HL-60 (cell line): ENCODE measurements at regions not wholly inside any gene's neighbourhood (a gene's known extent, or its start where the extent isn't known, plus 50 kb on each side); places are given as distances from the start of the nearest gene placed in this dataset.

ENCODE experiments used
- DNase-seq, 2 experiments: peaks; one replicate each; pipeline ENCODE4 v3.0.0-alpha.2; 2010 to 2020; ENCODE audit warnings: low read depth in 1 of 2, low spot score in 1 of 2
- H3K27ac ChIP-seq: fragments of 250-450 bp; sonication (Bioruptor Pico); replicated peaks from 2 replicates; pipeline ENCODE4 v1.5.1; 2020; ENCODE audit warnings: mild to moderate bottlenecking, moderate library complexity
- H3K27me3 ChIP-seq: fragments of 250-450 bp; sonication (Bioruptor Pico); 2 replicates; pipeline ENCODE4 v1.5.1; 2021; ENCODE audit warnings: mild to moderate bottlenecking, moderate library complexity; ENCODE audit not compliant: insufficient read depth, poor library complexity, severe bottlenecking
- H3K4me3 ChIP-seq: replicated peaks from 2 replicates; pipeline ENCODE4 v1.5.1; 2011; ENCODE audit warnings: mild to moderate bottlenecking, control low read depth, low read length; ENCODE audit not compliant: insufficient read depth
- GABPA ChIP-seq: IDR thresholded peaks from 2 replicates; pipeline ENCODE4 v1.6.1; 2012; ENCODE audit warnings: low read depth
- POLR2AphosphoS5 ChIP-seq: IDR thresholded peaks from 2 replicates; pipeline ENCODE4 v1.6.1; 2012; ENCODE audit warnings: low read depth
- SPI1 ChIP-seq: IDR thresholded peaks from 2 replicates; pipeline ENCODE4 v1.6.1; 2012; ENCODE audit warnings: low read depth, mild to moderate bottlenecking, borderline replicate concordance
- TF ChIP-seq, protein P1 (sequence below): IDR thresholded peaks from 2 replicates; pipeline ENCODE4 v1.6.1; 2012; ENCODE audit warnings: low read depth; ENCODE audit not compliant: insufficient replicate concordance
- TF ChIP-seq, protein P2 (sequence below): IDR thresholded peaks from one replicate; pipeline ENCODE4 v1.5.1; 2011; ENCODE audit warnings: low read length, control low read depth, inconsistent platforms; ENCODE audit not compliant: insufficient read depth

DNA sequence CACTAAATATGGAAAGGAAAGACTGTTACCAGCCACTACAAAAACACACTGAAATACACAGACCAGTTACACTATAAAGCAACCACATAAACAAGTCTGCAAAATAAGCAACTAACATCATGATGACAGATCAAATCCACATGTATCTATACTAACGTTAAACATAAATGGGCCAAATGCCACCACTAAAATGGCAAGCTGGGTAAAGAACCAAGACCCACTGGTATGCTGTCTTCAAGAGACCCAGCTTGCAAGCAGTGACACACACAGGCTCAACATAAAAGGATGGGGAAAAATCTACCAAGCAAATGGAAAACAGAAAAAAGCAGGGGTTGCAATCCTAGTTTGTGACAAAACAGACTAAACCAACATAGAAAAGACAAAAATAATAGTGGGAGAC is 260.9 kb upstream of the SSTR1 start:
- Histone ChIP-seq H3K27me3 (no peaks in the 10 kb centered on the region), H3K4me3 (no peak overlapping the region), H3K27ac (no peak overlapping the region)
- TF ChIP-seq, protein P1, sequence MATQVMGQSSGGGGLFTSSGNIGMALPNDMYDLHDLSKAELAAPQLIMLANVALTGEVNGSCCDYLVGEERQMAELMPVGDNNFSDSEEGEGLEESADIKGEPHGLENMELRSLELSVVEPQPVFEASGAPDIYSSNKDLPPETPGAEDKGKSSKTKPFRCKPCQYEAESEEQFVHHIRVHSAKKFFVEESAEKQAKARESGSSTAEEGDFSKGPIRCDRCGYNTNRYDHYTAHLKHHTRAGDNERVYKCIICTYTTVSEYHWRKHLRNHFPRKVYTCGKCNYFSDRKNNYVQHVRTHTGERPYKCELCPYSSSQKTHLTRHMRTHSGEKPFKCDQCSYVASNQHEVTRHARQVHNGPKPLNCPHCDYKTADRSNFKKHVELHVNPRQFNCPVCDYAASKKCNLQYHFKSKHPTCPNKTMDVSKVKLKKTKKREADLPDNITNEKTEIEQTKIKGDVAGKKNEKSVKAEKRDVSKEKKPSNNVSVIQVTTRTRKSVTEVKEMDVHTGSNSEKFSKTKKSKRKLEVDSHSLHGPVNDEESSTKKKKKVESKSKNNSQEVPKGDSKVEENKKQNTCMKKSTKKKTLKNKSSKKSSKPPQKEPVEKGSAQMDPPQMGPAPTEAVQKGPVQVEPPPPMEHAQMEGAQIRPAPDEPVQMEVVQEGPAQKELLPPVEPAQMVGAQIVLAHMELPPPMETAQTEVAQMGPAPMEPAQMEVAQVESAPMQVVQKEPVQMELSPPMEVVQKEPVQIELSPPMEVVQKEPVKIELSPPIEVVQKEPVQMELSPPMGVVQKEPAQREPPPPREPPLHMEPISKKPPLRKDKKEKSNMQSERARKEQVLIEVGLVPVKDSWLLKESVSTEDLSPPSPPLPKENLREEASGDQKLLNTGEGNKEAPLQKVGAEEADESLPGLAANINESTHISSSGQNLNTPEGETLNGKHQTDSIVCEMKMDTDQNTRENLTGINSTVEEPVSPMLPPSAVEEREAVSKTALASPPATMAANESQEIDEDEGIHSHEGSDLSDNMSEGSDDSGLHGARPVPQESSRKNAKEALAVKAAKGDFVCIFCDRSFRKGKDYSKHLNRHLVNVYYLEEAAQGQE: no peak
- TF ChIP-seq POLR2AphosphoS5 (no peak), GABPA (no peak), SPI1 (no peak)
- TF ChIP-seq, protein P2, sequence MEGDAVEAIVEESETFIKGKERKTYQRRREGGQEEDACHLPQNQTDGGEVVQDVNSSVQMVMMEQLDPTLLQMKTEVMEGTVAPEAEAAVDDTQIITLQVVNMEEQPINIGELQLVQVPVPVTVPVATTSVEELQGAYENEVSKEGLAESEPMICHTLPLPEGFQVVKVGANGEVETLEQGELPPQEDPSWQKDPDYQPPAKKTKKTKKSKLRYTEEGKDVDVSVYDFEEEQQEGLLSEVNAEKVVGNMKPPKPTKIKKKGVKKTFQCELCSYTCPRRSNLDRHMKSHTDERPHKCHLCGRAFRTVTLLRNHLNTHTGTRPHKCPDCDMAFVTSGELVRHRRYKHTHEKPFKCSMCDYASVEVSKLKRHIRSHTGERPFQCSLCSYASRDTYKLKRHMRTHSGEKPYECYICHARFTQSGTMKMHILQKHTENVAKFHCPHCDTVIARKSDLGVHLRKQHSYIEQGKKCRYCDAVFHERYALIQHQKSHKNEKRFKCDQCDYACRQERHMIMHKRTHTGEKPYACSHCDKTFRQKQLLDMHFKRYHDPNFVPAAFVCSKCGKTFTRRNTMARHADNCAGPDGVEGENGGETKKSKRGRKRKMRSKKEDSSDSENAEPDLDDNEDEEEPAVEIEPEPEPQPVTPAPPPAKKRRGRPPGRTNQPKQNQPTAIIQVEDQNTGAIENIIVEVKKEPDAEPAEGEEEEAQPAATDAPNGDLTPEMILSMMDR: no peak
- no peak for DNase-seq

DNA sequence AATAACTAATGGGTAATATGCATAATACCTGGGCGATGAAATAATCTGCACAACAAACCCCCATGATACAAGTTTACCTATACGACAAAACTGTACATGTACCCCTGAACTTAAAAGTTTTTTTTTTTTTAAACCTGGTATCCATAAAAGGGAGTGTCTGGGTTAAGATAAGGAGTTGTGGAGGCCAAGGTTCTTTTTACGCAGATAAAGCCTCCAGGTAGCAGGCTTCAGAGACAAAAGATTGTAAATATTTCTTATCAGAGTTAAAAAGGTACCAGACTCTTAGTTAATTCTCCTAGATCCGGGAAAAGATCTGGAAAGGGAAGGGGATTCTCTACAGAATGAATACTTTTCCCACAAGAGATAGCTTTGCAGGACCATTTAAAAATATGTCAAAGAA is 259.4 kb upstream of the SSTR1 start:
- no peak for TF ChIP-seq SPI1
- TF ChIP-seq, protein P1: no peak
- TF ChIP-seq GABPA: no peak
- no peak for TF ChIP-seq POLR2AphosphoS5
- TF ChIP-seq, protein P2: no peak
- no peak overlapping the region for H3K27ac ChIP-seq
- H3K4me3 ChIP-seq: no peak overlapping the region
- no peak for DNase-seq
- no peaks in the 10 kb centered on the region for H3K27me3 ChIP-seq

DNA sequence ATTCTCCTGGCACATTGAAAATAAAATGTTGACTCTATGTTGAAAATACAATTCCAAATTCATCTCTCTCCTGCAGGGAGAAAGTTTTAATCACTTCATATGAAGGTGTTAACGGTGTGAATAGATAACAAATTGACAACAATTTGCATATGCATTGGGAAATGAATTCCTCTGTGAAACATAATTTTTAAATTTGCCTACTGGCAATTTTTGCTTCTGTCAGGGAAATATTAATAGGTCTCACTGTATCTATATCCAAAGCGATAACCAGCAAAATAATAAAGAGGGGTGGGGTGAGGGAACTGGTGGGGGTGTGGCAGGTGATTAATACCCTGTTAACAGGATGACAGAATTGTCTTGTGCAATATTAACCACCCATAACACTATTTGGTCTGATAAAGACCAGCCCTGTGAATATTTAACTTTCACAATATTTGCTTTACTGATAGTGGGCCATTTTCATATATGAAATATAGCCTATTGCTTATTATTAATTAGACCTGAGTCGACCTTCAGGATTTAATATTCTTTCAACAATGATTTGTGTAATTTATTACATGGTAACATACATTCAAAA is 239.0 kb upstream of the SSTR1 start:
- H3K27me3 ChIP-seq: no peaks in the 10 kb centered on the region
- H3K27ac ChIP-seq: no peak overlapping the region
- DNase-seq: no peak
- H3K4me3 ChIP-seq: no peak overlapping the region
- TF ChIP-seq SPI1 (no peak), GABPA (no peak), POLR2AphosphoS5 (no peak)
- TF ChIP-seq, protein P1: no peak
- TF ChIP-seq, protein P2: no peak
